Suprapubic skin (tissue), 4 donors: ENCODE measurements at regions not wholly inside any gene's neighbourhood (a gene's known extent, or its start where the extent isn't known, plus 50 kb on each side); places are given as distances from the start of the nearest gene placed in this dataset.

ENCODE experiments used
- DNase-seq, 2 donors: peaks; one replicate each; pipeline ENCODE4 v3.0.0-alpha.2; 2019; ENCODE audit warnings: low spot score in 2 of 2
- H3K27ac ChIP-seq: fragments of 200-600 bp; sonication (generic); one replicate; pipeline ENCODE4 v1.5.1; 2019
- H3K27me3 ChIP-seq: fragments of 200-600 bp; sonication (generic); one replicate; pipeline ENCODE4 v1.5.1; 2019
- H3K36me3 ChIP-seq: fragments of 200-600 bp; sonication (generic); one replicate; pipeline ENCODE4 v1.5.1; 2019
- H3K4me1 ChIP-seq: fragments of 200-600 bp; sonication (generic); one replicate; pipeline ENCODE4 v1.5.1; 2019
- H3K4me3 ChIP-seq: fragments of 200-600 bp; sonication (generic); one replicate; pipeline ENCODE4 v1.5.1; 2019; ENCODE audit warnings: mild to moderate bottlenecking
- H3K9me3 ChIP-seq: fragments of 200-600 bp; sonication (generic); one replicate; pipeline ENCODE4 v1.5.1; 2019
- CTCF ChIP-seq, 2 donors: fragments of 200-600 bp in 1 of 2; fragments of 450-650 bp in 1 of 2; sonication (generic) in 1 of 2; IDR thresholded peaks; one replicate each; pipeline ENCODE4 v1.5.1; 2016 to 2019; ENCODE audit warnings: antibody characterized with exemption in 2 of 2, mild to moderate bottlenecking in 1 of 2, moderate library complexity in 1 of 2
- EP300 ChIP-seq: sonication (generic); formaldehyde crosslinking; IDR thresholded peaks from one replicate; pipeline ENCODE4 v1.6.1; 2017; ENCODE audit warnings: antibody characterized with exemption
- POLR2A ChIP-seq, 2 donors: fragments of 450-650 bp; IDR thresholded peaks; one replicate each; pipeline ENCODE4 v1.6.1; 2017; ENCODE audit warnings: antibody characterized with exemption in 2 of 2, mild to moderate bottlenecking in 2 of 2, moderate library complexity in 2 of 2
- POLR2AphosphoS5 ChIP-seq, 3 donors: sonication (generic); formaldehyde crosslinking; IDR thresholded peaks; one replicate each; pipeline ENCODE4 v1.6.1; 2017; ENCODE audit warnings: antibody characterized with exemption in 3 of 3
- WGBS: methylation state at CpG from one replicate; pipeline ENCODE4 v1.1.5; 2018; 5-methylcytosine and 5-hydroxymethylcytosine counted together

DNA sequence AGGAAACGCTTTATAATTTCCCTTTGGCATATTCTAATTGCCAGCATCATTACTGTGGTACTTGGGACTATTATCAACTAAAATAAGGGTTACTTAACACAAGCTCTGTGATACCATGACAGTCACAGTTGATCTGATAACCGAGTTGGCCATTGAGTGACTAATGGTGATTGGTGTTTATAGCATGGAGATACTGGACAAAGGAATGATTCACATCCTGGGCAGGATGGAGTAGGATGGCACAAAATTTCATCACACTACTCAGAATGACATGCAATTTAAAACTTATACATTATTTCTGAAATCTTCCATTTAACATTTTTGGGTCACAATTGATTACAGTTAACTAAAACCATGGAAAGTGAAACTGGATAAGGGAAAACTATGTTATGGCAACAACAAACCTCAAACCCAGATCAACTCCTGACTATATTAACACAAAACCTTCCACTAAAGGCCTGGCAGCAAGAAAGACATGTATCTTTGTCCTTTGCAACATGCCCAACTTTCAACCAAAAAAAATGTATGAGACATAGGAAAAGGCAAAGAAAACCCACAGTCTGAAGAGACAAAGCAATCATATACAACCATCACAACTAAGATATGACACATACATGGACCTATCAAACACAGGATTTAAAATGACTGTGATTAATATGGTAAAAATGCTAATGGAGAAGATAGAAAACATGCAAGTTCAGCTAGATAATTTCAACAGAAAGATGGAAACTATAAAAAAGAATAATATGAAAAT is 208.5 kb upstream of the NRP1 start:
- 87% methylated on average over 2 of the region's 2 CpGs for WGBS
- H3K36me3 ChIP-seq, result no peaks in the 10 kb centered on the region

GRCh38 chr10:33539116-33539515 is 204.6 kb upstream of the NRP1 start:
- no peak overlapping the region for H3K4me3 ChIP-seq
- no peak overlapping the region for H3K27ac ChIP-seq
- H3K27me3 ChIP-seq, result no peaks in the 10 kb centered on the region
- TF ChIP-seq CTCF (IDR thresholded peaks at IDR 0.05), result no peak
- TF ChIP-seq POLR2AphosphoS5 (IDR thresholded peaks at IDR 0.05), result no peak
- no peaks in the 10 kb centered on the region for H3K4me1 ChIP-seq
- WGBS, result 71% methylated on average over 4 of the region's 4 CpGs
- H3K9me3 ChIP-seq, result no peaks in the 10 kb centered on the region
- no peak for DNase-seq
- no peaks in the 10 kb centered on the region for H3K36me3 ChIP-seq

More for the DNA sequence above, 208.5 kb upstream of the NRP1 start:
- no peaks in the 10 kb centered on the region for H3K4me1 ChIP-seq
- no peak for DNase-seq
- H3K4me3 ChIP-seq, result no peak overlapping the region
- TF ChIP-seq CTCF (IDR thresholded peaks at IDR 0.05), result no peak
- TF ChIP-seq EP300, result no peak
- no peak for TF ChIP-seq POLR2A (IDR thresholded peaks at IDR 0.05)
- no peak for TF ChIP-seq POLR2AphosphoS5 (IDR thresholded peaks at IDR 0.05)
- no peaks in the 10 kb centered on the region for H3K27me3 ChIP-seq
- no peaks in the 10 kb centered on the region for H3K9me3 ChIP-seq
- H3K27ac ChIP-seq, result no peak overlapping the region

DNA sequence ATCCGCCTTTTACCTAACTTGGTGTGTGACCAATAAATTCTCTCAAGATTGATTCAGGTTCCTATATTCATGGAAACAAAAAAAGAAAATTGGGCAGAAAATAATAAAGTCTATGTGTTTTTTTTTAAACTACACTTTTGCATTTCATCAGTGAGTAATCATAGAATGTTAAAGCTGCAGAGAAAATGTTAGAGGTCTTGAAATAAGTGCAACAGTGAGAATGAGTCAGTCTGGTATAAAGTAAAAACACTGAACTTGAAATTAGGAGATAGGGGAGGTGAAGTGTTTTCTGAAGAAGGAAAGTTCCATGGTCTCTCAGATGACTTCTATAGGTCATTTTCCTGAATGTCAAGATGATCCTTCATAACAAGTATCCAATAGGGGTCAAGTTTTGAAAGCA is 202.6 kb upstream of the NRP1 start:
- Histone ChIP-seq H3K27ac (no peak overlapping the region), H3K4me1 (no peaks in the 10 kb centered on the region), H3K27me3 (no peaks in the 10 kb centered on the region), H3K4me3 (no peak overlapping the region), H3K36me3 (no peaks in the 10 kb centered on the region), H3K9me3 (no peaks in the 10 kb centered on the region)
- 97% methylated on average over 1 of the region's 1 CpG for WGBS
- no peak for DNase-seq
- TF ChIP-seq EP300 (no peak), CTCF (IDR thresholded peaks at IDR 0.05) (no peak), POLR2A (IDR thresholded peaks at IDR 0.05) (no peak), POLR2AphosphoS5 (IDR thresholded peaks at IDR 0.05) (no peak)

- Histone ChIP-seq H3K4me1 (no peaks in the 10 kb centered on the region), H3K36me3 (no peaks in the 10 kb centered on the region), H3K27ac (no peak overlapping the region), H3K4me3 (no peak overlapping the region), H3K9me3 (no peaks in the 10 kb centered on the region), H3K27me3 (no peaks in the 10 kb centered on the region)
- 87% methylated on average over 3 of the region's 3 CpGs for WGBS
- DNase-seq, result no peak
- TF ChIP-seq POLR2AphosphoS5 (IDR thresholded peaks at IDR 0.05), result no peak
These were observed 202.0 kb upstream of the NRP1 start for GRCh38 chr10:33536508-33536907.

DNA sequence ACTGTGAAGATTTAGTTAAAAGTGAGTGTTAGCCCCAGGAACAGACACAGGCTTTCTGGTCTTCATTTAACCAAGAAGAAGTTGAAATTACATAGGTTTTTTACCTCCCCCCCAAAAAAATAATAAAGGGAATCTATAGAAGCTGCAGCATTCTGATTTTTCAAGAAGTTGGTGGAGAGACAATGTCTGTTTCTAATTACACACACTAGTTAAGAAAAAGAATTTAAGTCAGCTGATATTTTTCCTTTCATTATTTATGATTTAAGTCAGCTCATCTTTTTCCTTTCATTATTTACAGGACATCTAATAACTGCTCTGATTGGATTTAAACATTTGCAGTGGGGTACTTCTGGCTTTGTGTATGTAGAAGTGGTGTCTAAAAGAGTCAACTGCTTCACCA is 201.4 kb upstream of the NRP1 start:
- H3K36me3 ChIP-seq, result no peaks in the 10 kb centered on the region

More for the DNA sequence above, 201.4 kb upstream of the NRP1 start:
- no peak overlapping the region for H3K27ac ChIP-seq
- no peaks in the 10 kb centered on the region for H3K27me3 ChIP-seq
- no peak for TF ChIP-seq POLR2AphosphoS5 (IDR thresholded peaks at IDR 0.05)
- no peak for TF ChIP-seq POLR2A (IDR thresholded peaks at IDR 0.05)
- no peak for TF ChIP-seq CTCF (IDR thresholded peaks at IDR 0.05)
- TF ChIP-seq EP300, result no peak
- DNase-seq, result no peak
- no peaks in the 10 kb centered on the region for H3K9me3 ChIP-seq
- H3K4me3 ChIP-seq, result no peak overlapping the region
- no peaks in the 10 kb centered on the region for H3K4me1 ChIP-seq
